ENCODE measurements at regions not wholly inside any gene's neighbourhood (a gene's known extent, or its start where the extent isn't known, plus 50 kb on each side); places are given as distances from the start of the nearest gene placed in this dataset.

- FAIRE-seq: no peak
- H3K79me1 ChIP-seq (ENCODE audit: low read depth, low read length): no peaks in the 10 kb centered on the region
- no peak overlapping the region for H3K18ac ChIP-seq (ENCODE audit: extremely low read depth, low read length)
- H3K23ac ChIP-seq (ENCODE audit: insufficient read length): no peak overlapping the region
- no peaks in the 10 kb centered on the region for H4K20me1 ChIP-seq (replicated peaks in 1 of 2; ENCODE audit: control insufficient read depth in 1 of 2, insufficient read depth in 2 of 2, low read length in 2 of 2)
- no peak overlapping the region for H2BK15ac ChIP-seq (ENCODE audit: low read length)
- no peak overlapping the region for H2BK120ac ChIP-seq (replicated peaks; ENCODE audit: low read depth, low read length)
- no peaks in the 10 kb centered on the region for H3K79me2 ChIP-seq (ENCODE audit: control insufficient read depth in 1 of 2, insufficient read depth in 2 of 2, low read length in 2 of 2)
- no peak overlapping the region for H2BK12ac ChIP-seq (ENCODE audit: low read depth, low read length)
- no peak overlapping the region for H3K4me3 ChIP-seq (ENCODE audit: extremely low read depth in 1 of 4, insufficient read depth in 2 of 4, low read depth in 3 of 4, low read length in 4 of 4)
- no peak overlapping the region for H4K8ac ChIP-seq (ENCODE audit: extremely low read depth, insufficient read depth, low read length)
- WGBS, 2 experiments (ENCODE audit: extremely low coverage in 1 of 2, insufficient coverage in 1 of 2, insufficient read length in 1 of 2, insufficient replicate concordance in 2 of 2, low coverage in 1 of 2, low lambda C conversion rate in 2 of 2, missing lambda C conversion rate in 1 of 2): 75% methylated on average over 4 of the region's 4 CpGs; no CpG with 5 or more reads in 1 of the 2 experiments
- H3K23me2 ChIP-seq (ENCODE audit: low read depth, low read length): no peaks in the 10 kb centered on the region
- ChIA-PET POLR2A (ENCODE audit: partially characterized antibody) (no interaction called here), CTCF (ENCODE audit: partially characterized antibody) (interaction anchor here (0.6 to 1.4 kb wide), 3 partner anchors 9 to 64 kb away, joined by 3 to 4 read pairs (median 3); no protein-coding TSS in a partner anchor)
- no peak overlapping the region for H2AK5ac ChIP-seq (ENCODE audit: low read depth, low read length)
- H3K36me3 ChIP-seq (ENCODE audit: control insufficient read depth in 2 of 4, insufficient read depth in 4 of 4, low read length in 3 of 4): no peaks in the 10 kb centered on the region
- TF ChIP-seq CTCF (IDR thresholded peaks at IDR 0.05; ENCODE audit: control extremely low read depth in 1 of 3, insufficient read depth in 1 of 3, low read depth in 1 of 3, low read length in 3 of 3) (peak in 1 of 3 experiments; percentile 2; a peak in 1 of 4 replicates), RAD21 (IDR thresholded peaks at IDR 0.05 in 1 of 2, conservative IDR thresholded peaks at IDR 0.05 in 1 of 2; ENCODE audit: low read depth in 2 of 2, low read length in 2 of 2) (peak in 1 of 2 experiments; percentile 22; a peak in 1 of 4 replicates)
- TF ChIP-seq, protein P1, sequence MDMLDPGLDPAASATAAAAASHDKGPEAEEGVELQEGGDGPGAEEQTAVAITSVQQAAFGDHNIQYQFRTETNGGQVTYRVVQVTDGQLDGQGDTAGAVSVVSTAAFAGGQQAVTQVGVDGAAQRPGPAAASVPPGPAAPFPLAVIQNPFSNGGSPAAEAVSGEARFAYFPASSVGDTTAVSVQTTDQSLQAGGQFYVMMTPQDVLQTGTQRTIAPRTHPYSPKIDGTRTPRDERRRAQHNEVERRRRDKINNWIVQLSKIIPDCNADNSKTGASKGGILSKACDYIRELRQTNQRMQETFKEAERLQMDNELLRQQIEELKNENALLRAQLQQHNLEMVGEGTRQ (IDR thresholded peaks at IDR 0.05; ENCODE audit: low read length): no peak
- no peak overlapping the region for H2BK20ac ChIP-seq (ENCODE audit: low read length)
- no peaks in the 10 kb centered on the region for H3K4me1 ChIP-seq (replicated peaks in 1 of 4; ENCODE audit: control insufficient read depth in 3 of 4, insufficient read depth in 4 of 4, low read length in 3 of 4)
- no peak overlapping the region for H4K5ac ChIP-seq (ENCODE audit: insufficient read length, low read depth, low read length)
- H3K9me3 ChIP-seq (ENCODE audit: insufficient read depth in 2 of 2, low read depth in 1 of 2, low read length in 1 of 2): no peaks in the 10 kb centered on the region
- no peak overlapping the region for H2BK5ac ChIP-seq (ENCODE audit: low read depth, low read length)
- no peak for DNase-seq (ENCODE audit: low read depth in 1 of 2, low spot score in 2 of 2)
- H3K9ac ChIP-seq (replicated peaks in 1 of 4; ENCODE audit: extremely low read depth in 1 of 4, low read depth in 3 of 4, low read length in 3 of 4): no peak overlapping the region
- no peak overlapping the region for H3K14ac ChIP-seq (ENCODE audit: insufficient read length)
- no peak overlapping the region for H3K27ac ChIP-seq (ENCODE audit: low read depth, low read length)
- no peak overlapping the region for H3K56ac ChIP-seq (replicated peaks; ENCODE audit: insufficient read length, low read depth, low read length)
- no peak overlapping the region for H3K4me2 ChIP-seq (ENCODE audit: insufficient read depth in 1 of 2, low read depth in 2 of 2, low read length in 2 of 2)
- H2AFZ ChIP-seq (ENCODE audit: low read length): no peak overlapping the region
- H4K91ac ChIP-seq (replicated peaks; ENCODE audit: insufficient read length, low read length): no peak overlapping the region
- no peak overlapping the region for H3K4ac ChIP-seq (replicated peaks; ENCODE audit: insufficient read length, low read depth, low read length)
- H3K27me3 ChIP-seq (replicated peaks in 1 of 4; ENCODE audit: control insufficient read depth in 3 of 4, extremely low read depth in 1 of 4, insufficient read depth in 3 of 4, low read length in 3 of 4): no peaks in the 10 kb centered on the region
Observed at GRCh38 chr15:93520206-93520605, 431.2 kb upstream of the RGMA start.

All from H1 (cell line).